ENCODE measurements at regions not wholly inside any gene's neighbourhood (a gene's known extent, or its start where the extent isn't known, plus 50 kb on each side); places are given as distances from the start of the nearest gene placed in this dataset.

GRCh38 chr6:137798846-137799245 is 68.2 kb upstream of the TNFAIP3 start:
- H3K4me3 ChIP-seq (ENCODE audit: low read depth in 2 of 2, low read length in 1 of 2): no peak overlapping the region
- H2AFZ ChIP-seq (ENCODE audit: low read depth): no peak overlapping the region
- H3K36me3 ChIP-seq (replicated peaks in 1 of 2; ENCODE audit: control insufficient read depth in 1 of 2, insufficient read depth in 2 of 2, low read length in 1 of 2): no peaks in the 10 kb centered on the region
- no peaks in the 10 kb centered on the region for H3F3A ChIP-seq (replicated peaks; ENCODE audit: insufficient read depth)
- H3K27ac ChIP-seq (ENCODE audit: low read depth in 2 of 2, low read length in 1 of 2): no peak overlapping the region
- H3K9me2 ChIP-seq: no peaks in the 10 kb centered on the region
- H3K79me2 ChIP-seq (ENCODE audit: insufficient read depth): no peaks in the 10 kb centered on the region
- no peaks in the 10 kb centered on the region for H3K27me3 ChIP-seq (ENCODE audit: insufficient read depth)
- H3K9ac ChIP-seq: no peak overlapping the region
- H3K4me2 ChIP-seq: no peak overlapping the region
- no peak for DNase-seq
- H3K4me1 ChIP-seq (ENCODE audit: control insufficient read depth in 1 of 2, insufficient read depth in 2 of 2, low read depth in 1 of 2, low read length in 1 of 2): no peaks in the 10 kb centered on the region
- no peaks in the 10 kb centered on the region for H3K9me3 ChIP-seq
- TF ChIP-seq YY1 (IDR thresholded peaks at IDR 0.05; ENCODE audit: low read depth): no peak
- TF ChIP-seq, protein P1, sequence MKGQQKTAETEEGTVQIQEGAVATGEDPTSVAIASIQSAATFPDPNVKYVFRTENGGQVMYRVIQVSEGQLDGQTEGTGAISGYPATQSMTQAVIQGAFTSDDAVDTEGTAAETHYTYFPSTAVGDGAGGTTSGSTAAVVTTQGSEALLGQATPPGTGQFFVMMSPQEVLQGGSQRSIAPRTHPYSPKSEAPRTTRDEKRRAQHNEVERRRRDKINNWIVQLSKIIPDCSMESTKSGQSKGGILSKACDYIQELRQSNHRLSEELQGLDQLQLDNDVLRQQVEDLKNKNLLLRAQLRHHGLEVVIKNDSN (IDR thresholded peaks at IDR 0.05; ENCODE audit: borderline replicate concordance, low read depth): no peak
- no peak for TF ChIP-seq GABPA (IDR thresholded peaks at IDR 0.05; ENCODE audit: low read depth)
- TF ChIP-seq FOSL2 (IDR thresholded peaks at IDR 0.05; ENCODE audit: borderline replicate concordance, low read depth): no peak
- no peak for TF ChIP-seq RAD21 (IDR thresholded peaks at IDR 0.05; ENCODE audit: low read length)
- TF ChIP-seq ELF1 (IDR thresholded peaks at IDR 0.05): no peak
- TF ChIP-seq SIN3A (IDR thresholded peaks at IDR 0.05; ENCODE audit: borderline replicate concordance, low read depth, low read length): no peak
- TF ChIP-seq, protein P2, sequence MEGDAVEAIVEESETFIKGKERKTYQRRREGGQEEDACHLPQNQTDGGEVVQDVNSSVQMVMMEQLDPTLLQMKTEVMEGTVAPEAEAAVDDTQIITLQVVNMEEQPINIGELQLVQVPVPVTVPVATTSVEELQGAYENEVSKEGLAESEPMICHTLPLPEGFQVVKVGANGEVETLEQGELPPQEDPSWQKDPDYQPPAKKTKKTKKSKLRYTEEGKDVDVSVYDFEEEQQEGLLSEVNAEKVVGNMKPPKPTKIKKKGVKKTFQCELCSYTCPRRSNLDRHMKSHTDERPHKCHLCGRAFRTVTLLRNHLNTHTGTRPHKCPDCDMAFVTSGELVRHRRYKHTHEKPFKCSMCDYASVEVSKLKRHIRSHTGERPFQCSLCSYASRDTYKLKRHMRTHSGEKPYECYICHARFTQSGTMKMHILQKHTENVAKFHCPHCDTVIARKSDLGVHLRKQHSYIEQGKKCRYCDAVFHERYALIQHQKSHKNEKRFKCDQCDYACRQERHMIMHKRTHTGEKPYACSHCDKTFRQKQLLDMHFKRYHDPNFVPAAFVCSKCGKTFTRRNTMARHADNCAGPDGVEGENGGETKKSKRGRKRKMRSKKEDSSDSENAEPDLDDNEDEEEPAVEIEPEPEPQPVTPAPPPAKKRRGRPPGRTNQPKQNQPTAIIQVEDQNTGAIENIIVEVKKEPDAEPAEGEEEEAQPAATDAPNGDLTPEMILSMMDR (IDR thresholded peaks at IDR 0.05): no peak
- no peak for TF ChIP-seq TCF12 (IDR thresholded peaks at IDR 0.05)
- no peak for TF ChIP-seq TEAD4 (IDR thresholded peaks at IDR 0.05; ENCODE audit: borderline replicate concordance, insufficient read depth)
- no peaks in the 10 kb centered on the region for H4K20me1 ChIP-seq (ENCODE audit: insufficient read depth)
- 8% methylated on average over 3 of the region's 3 CpGs for WGBS (ENCODE audit: low lambda C conversion rate)
- POLR2A ChIA-PET: no interaction called here
- CTCF ChIA-PET: interaction anchor here (1.5 kb wide), 1 partner anchor 146 kb away, joined by 4 read pairs; no protein-coding TSS in a partner anchor

DNA sequence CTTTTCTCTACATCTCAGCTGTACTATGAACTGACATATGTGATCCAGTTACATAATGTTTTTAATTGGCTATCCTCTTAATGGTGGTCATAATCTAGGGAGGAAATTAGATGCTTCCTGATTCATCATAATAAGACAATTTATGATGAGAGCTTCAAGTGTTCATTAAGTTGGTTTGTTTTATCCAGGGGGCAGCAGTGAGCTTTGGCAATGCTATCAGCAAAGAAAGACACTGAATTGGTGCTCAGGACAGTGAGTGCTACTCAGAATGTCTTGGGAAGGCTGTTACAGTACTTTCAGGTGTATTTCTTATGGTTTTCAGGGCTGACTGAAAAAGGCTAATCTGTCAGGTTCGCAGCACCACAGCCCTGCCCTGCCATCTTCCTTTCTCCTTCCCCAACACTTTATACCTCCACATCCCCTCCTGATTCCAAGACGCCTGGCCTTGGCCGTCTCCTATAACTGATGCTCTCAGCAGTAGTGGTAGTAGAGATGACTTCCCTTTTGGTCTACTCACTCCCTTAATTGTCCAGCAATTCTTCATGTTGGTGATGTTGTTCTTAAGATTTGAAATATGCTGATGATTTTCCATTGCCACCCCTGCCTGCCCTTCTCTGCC is 67.0 kb upstream of the TNFAIP3 start:
- no peak overlapping the region for H3K27ac ChIP-seq (ENCODE audit: low read depth in 2 of 2, low read length in 1 of 2)
- no peaks in the 10 kb centered on the region for H3K9me3 ChIP-seq
- TF ChIP-seq RAD21 (IDR thresholded peaks at IDR 0.05; ENCODE audit: low read length): peak; percentile 40
- 0 out of 2 replicates have a peak, but pooled peaks have one; percentile 10 for TF ChIP-seq SMC3 (IDR thresholded peaks at IDR 0.05; ENCODE audit: low read depth, low read length)
- TF ChIP-seq, protein P1 (IDR thresholded peaks at IDR 0.05; ENCODE audit: borderline replicate concordance, low read depth): no peak
- TF ChIP-seq, protein P2 (IDR thresholded peaks at IDR 0.05): peak; percentile 50
- no peak overlapping the region for H3K9ac ChIP-seq
- no peak overlapping the region for H3K4me2 ChIP-seq
- H3F3A ChIP-seq (replicated peaks; ENCODE audit: insufficient read depth): no peaks in the 10 kb centered on the region
- POLR2A ChIA-PET: no interaction called here
- H2AFZ ChIP-seq (ENCODE audit: low read depth): no peak overlapping the region
- 7% methylated on average over 3 of the region's 3 CpGs for WGBS (ENCODE audit: low lambda C conversion rate)
- CTCF ChIA-PET: interaction anchor here (0.7 kb wide), 1 partner anchor 10 kb away, joined by 3 read pairs; no protein-coding TSS in a partner anchor
- H3K9me2 ChIP-seq: no peaks in the 10 kb centered on the region
- H3K4me3 ChIP-seq (ENCODE audit: low read depth in 2 of 2, low read length in 1 of 2): no peak overlapping the region
- H3K4me1 ChIP-seq (ENCODE audit: control insufficient read depth in 1 of 2, insufficient read depth in 2 of 2, low read depth in 1 of 2, low read length in 1 of 2): no peaks in the 10 kb centered on the region
- H3K27me3 ChIP-seq (ENCODE audit: insufficient read depth): no peaks in the 10 kb centered on the region
- no peaks in the 10 kb centered on the region for H4K20me1 ChIP-seq (ENCODE audit: insufficient read depth)
- peak; percentile 4 for DNase-seq
- H3K36me3 ChIP-seq (replicated peaks in 1 of 2; ENCODE audit: control insufficient read depth in 1 of 2, insufficient read depth in 2 of 2, low read length in 1 of 2): no peaks in the 10 kb centered on the region
- H3K79me2 ChIP-seq (ENCODE audit: insufficient read depth): no peaks in the 10 kb centered on the region

All from SK-N-SH (cell line).